NCI-H1436 treated with DMSO at 0.1 percent for 48 hours (cell line): ENCODE measurements at regions not wholly inside any gene's neighbourhood (a gene's known extent, or its start where the extent isn't known, plus 50 kb on each side); places are given as distances from the start of the nearest gene placed in this dataset.

Source experiments
- DNase-seq: peaks from one replicate; lab custom pipeline; 2025; lab: John Stamatoyannopoulos, UW

GRCh38 chr4:152269448-152270191 lies 266.3 kb downstream of the FBXW7 start:
- no peak for DNase-seq

- DNase-seq, result no peak
Observed at GRCh38 chr4:152267811-152268210, 268.1 kb downstream of the FBXW7 start.

GRCh38 chr4:152266831-152267480 lies 268.9 kb downstream of the FBXW7 start:
- DNase-seq, result no peak

- no peak for DNase-seq
Observed at GRCh38 chr4:152265149-152265621, 270.7 kb downstream of the FBXW7 start.

- DNase-seq, result no peak
Observed at GRCh38 chr4:152264106-152264505, 271.8 kb downstream of the FBXW7 start.

- DNase-seq, result no peak
Observed at GRCh38 chr4:152259866-152260265, 276.0 kb downstream of the FBXW7 start.

- no peak for DNase-seq
Observed at GRCh38 chr4:152258804-152259708, 276.8 kb downstream of the FBXW7 start.

- no peak for DNase-seq
Observed at GRCh38 chr4:152258391-152258790, 277.5 kb downstream of the FBXW7 start.

- no peak for DNase-seq
Observed at GRCh38 chr4:152257601-152258066, 278.3 kb downstream of the FBXW7 start.

GRCh38 chr4:152256996-152257395 lies 278.9 kb downstream of the FBXW7 start:
- DNase-seq, result no peak

- DNase-seq, result no peak
Observed at GRCh38 chr4:152255437-152255836, 280.5 kb downstream of the FBXW7 start.

- DNase-seq, result no peak
Observed at GRCh38 chr4:152248347-152248746, 287.5 kb downstream of the FBXW7 start.

GRCh38 chr4:152247271-152247975 lies 288.5 kb downstream of the FBXW7 start:
- DNase-seq, result no peak

GRCh38 chr4:152246659-152247058 lies 289.2 kb downstream of the FBXW7 start:
- no peak for DNase-seq

- no peak for DNase-seq
Observed at GRCh38 chr4:152245680-152246079, 290.2 kb downstream of the FBXW7 start.

- DNase-seq, result no peak
Observed at GRCh38 chr4:152244659-152245058, 291.2 kb downstream of the FBXW7 start.

- DNase-seq, result no peak
Observed at GRCh38 chr4:152243896-152244595, 291.8 kb downstream of the FBXW7 start.

GRCh38 chr4:152243206-152243605 lies 292.7 kb downstream of the FBXW7 start:
- no peak for DNase-seq

- DNase-seq, result no peak
Observed at GRCh38 chr4:152240232-152240631, 295.7 kb downstream of the FBXW7 start.

- no peak for DNase-seq
Observed at GRCh38 chr4:152239216-152239615, 296.7 kb downstream of the FBXW7 start.

- DNase-seq, result no peak
Observed at GRCh38 chr4:152236519-152237056, 299.3 kb downstream of the FBXW7 start.
